HuH-7.5 (cell line): ENCODE measurements at regions not wholly inside any gene's neighbourhood (a gene's known extent, or its start where the extent isn't known, plus 50 kb on each side); places are given as distances from the start of the nearest gene placed in this dataset.

Source experiments
- DNase-seq: peaks from one replicate; pipeline ENCODE4 v3.0.0; 2011; ENCODE audit warnings: low spot score

DNA sequence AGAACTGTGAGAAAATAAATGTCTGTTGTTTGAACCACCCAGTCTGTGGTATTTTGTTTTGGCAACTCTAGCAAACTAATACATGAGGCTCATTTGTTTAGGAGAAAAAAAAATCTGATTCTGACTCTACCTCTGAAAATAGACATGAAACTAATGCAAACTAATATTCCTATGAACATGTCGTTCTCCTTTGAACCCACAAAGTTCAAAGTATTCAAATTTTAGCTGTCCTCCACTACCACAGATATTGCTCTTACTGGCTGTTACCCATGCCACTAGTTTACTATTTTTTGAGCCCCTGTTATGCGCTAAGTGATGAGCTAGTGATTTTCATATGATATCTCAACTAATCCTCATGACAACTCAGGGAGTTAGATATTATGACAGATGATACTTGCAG lies 58.8 kb upstream of the ZNF804B start:
- no peak for DNase-seq

- DNase-seq = no peak
These were observed 65.3 kb upstream of the ZNF804B start for GRCh38 chr7:88694207-88694606.

DNA sequence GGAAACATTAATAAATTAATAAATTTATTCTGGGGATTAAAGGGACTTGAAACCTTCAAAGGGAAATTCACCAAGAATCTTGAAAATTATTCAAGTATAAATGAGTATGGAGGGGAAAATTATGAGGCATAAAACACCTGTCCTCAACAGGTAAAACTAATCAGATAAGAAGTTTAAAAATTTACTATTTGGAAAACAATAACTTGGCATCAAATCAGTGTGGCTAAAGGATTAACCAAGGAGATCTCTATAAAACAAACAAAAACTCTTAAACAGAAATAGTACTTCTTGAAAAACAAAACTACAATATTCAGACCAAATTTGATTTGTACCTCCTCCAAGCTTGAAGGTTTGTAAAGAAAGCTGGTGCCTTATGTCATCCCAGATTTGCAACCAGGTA lies 66.4 kb upstream of the ZNF804B start:
- no peak for DNase-seq

DNA sequence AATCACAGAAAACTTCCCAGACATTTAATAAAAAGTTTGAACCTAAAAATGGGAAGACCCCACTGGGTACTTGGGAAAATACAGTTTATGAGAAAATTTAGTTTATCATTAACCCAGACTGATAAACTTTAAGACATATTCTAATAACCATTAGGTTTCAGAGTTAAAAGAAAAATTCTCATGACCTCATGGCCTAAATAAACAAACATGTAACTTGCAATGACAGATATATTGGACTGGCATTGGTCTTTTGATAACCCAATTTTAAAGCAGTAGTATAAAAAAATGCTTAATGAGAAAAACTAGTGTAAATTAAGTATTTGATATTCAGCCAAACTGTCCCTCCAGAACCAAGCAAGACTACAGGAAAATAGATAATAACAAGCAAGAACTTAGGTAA lies 67.0 kb upstream of the ZNF804B start:
- DNase-seq = no peak

- DNase-seq = no peak
These were observed 69.7 kb upstream of the ZNF804B start for GRCh38 chr7:88689821-88690220.

- no peak for DNase-seq
These were observed 71.3 kb upstream of the ZNF804B start for GRCh38 chr7:88688222-88688621.

DNA sequence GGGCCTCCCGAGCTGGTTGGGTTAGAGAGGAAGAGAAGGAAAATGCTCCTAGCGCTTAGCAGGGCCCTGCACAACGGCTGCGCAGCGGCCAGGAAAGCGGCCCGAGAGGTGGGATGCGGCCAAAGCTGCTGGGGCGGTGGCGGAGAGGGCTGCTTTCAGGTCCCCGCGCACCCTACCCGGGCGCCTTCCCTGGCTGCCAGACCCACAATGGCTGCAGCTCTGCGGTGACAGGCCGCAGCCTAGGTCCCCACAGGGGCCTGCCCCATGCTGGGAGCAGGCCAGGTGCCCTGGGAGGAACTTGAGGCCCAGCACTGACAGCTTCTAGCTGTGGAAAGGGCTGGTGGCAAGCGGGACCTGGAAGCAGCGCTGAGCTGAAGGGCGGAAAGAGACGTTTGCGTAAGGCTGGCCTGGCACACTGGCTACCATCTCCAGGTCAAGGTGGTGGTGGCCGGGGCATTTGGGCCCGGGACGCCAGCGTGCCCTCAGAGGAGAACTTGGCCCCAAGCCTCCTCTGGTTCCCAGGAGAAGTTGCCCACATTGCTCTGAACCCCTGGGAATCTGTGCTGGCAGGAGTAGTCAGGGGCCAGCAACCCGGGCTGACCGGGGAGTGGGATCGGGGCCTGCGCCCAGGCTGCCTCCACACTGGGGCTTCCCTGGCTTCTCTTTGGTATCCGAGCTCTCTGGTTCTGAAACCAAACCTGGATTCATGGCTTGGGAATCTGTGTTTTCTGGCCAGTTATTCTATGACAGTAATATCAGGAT lies 72.9 kb upstream of the ZNF804B start:
- DNase-seq = no peak

DNA sequence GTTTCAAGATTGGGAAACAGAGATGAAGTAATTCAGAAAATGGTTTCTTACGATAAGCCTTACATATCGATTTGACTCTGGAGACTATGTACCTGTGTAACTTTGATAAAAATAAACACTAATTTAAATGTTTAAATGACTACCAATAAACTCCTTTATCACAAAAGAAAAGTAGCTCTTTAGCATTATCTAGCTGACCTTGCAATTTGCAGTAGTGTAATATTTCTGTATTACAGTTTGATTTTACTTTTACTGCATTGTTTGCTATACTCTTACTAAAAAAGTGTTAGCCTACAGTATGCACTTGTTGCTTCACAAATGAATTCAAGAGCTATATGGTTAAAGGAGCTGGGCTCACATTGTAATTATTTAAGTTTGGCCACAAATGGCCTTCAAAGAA lies 77.8 kb upstream of the ZNF804B start:
- no peak for DNase-seq

- DNase-seq = no peak
These were observed 89.0 kb upstream of the ZNF804B start for GRCh38 chr7:88670536-88670935.

DNA sequence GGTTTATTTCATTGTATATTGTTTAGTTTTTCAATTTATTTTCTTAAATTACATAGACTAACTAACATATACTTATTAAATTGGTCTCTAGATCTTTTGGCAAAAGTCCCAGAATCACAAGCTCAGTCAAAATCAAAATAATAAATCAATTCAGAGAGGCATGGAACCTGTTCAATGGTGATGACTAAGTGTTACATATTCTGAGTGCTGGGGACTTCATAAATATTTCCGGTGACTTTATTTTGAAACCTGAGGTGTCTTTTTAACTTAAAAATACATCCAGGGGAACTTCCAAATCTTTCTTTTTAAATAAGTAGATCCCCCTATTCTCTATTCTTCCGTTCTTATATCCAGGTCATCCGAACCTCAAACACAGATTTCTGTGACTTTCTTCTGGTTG lies 89.6 kb upstream of the ZNF804B start:
- DNase-seq = no peak

DNA sequence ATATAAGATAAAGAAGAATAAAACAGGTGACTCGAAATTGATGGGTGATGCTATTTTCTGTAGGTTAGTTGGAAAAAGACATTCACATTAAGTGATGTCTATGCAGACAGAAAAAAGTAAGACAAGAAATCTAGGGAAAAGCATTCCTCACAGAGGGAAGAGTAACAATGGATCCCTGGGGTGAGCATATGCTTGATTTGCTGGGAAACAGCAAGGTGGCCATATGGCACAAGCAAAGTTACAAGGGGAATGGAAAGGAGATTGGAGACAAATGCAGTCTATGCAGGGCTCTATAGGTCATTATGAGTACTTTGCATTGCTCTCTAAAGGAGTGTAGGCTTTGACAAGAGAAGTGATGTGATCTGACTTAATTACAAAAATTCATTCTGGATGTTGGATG lies 90.9 kb upstream of the ZNF804B start:
- no peak for DNase-seq

GRCh38 chr7:88666626-88667025 lies 92.9 kb upstream of the ZNF804B start:
- no peak for DNase-seq

DNA sequence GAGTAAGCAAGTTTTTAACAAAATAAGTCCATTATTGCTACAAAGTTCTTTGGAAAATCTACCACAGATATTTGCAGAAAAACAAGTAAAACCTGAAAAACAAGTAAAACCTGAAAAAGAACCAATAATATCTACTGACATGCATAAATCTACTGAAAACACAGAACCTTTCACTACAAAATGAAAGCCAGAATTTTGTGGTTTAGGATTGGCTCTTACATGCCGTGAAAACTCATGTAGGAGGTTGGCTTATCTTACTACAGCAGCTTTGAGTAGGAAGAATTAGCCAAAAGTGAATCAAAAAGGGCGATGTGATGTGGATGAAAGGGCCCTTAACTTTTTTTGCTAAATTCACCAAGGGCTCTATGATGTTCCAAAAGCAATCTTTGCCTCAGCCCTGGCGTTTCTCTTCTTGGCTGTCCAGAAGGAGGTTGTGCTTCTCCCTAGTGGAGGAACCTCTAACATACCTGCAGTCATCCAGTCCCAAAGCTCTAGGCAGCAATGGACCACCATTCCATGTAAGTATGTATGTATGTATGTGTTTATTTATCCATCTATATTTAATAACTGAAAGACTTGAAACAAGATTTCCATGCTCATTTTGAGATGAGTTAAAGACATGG lies 93.5 kb upstream of the ZNF804B start:
- no peak for DNase-seq

GRCh38 chr7:88664630-88665233 lies 94.8 kb upstream of the ZNF804B start:
- no peak for DNase-seq

DNA sequence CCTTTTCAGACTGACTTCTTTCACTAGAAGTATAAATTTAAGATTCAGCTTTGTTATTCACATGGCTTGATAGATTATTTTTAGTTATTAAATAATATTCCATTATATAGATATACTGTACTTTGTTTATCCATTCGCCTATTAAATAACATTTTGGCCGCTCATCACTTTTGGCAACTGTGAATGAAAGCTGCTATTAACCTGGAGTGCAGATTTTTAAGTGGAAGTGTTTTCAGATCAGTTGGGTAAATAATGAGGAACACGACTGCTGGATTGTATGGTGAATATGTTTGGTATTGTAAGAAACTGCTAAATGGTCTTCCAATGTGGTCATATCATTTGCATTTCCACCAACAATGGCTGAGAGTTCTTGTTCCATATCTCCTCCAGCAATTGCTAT lies 97.6 kb upstream of the ZNF804B start:
- DNase-seq = no peak

- DNase-seq = no peak
These were observed 111.7 kb upstream of the ZNF804B start for GRCh38 chr7:88647825-88648224.

- no peak for DNase-seq
These were observed 120.9 kb upstream of the ZNF804B start for GRCh38 chr7:88638583-88638982.

DNA sequence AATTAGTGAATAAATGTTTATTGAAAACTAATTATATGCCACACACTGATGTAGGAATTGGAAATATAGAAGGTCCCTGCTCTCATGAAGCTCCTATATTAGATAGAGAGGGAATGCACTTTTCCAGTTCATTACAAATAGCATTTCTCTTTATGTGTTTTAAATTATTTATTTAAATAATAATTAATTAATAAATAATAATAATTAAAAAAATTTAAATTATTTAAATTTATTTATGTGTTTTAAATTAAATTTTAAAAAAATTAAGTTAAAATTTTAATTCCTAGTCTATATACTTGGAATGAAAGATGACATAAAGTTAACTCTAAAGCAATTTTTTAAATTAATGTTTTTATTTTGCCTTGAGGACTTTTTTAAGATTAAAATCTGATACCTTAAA lies 121.7 kb upstream of the ZNF804B start:
- DNase-seq = no peak

DNA sequence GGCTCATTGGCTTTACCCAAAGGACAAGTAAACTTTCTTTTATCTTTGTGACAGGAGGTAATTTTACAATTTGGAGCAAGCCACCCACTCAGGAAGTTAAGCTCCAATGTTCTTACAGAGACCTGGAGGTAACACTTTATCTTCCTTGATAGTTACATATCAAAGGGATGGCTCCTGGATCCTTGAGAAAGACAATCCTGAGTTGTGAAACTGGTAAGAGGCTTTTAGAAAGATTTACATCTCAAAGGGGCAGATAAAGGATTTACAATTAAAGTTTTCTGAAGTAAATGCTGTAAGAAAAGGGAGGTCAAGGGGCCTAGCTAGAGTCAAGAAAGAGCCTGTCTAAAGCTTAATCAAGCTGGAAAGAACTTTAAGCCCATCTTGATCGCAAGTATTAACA lies 124.4 kb upstream of the ZNF804B start:
- no peak for DNase-seq

GRCh38 chr7:88629559-88629958 lies 129.9 kb upstream of the ZNF804B start:
- DNase-seq = no peak

GRCh38 chr7:88628363-88629085 lies 131.0 kb upstream of the ZNF804B start:
- DNase-seq = no peak

DNA sequence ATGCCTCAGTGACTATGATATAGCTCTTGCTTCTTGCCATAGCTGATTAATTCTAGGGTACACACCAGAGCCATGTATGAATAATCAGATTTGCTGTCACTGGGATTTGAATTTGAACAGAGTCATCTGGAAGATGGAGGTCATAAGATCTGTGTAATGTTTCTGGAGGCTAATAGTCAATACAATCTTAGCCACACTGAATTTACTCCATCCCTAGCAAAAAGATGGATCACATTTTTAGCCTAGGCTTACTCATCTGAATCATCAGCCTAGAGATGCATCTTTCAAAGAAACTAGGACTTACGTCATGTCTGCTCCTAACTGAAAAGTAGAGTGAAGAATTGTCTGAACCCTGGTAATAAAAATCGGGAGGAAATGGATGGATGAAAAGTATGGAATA lies 142.3 kb upstream of the ZNF804B start:
- no peak for DNase-seq

- DNase-seq = no peak
These were observed 144.2 kb upstream of the ZNF804B start for GRCh38 chr7:88615336-88615735.
